A549 (cell line): ENCODE measurements at regions not wholly inside any gene's neighbourhood (a gene's known extent, or its start where the extent isn't known, plus 50 kb on each side); places are given as distances from the start of the nearest gene placed in this dataset.

ENCODE experiments used
- ATAC-seq, 2 experiments: fragments of 200-7000 bp in 1 of 2; fragments of >200 bp in 1 of 2; cut with Nextera tagmentation in 1 of 2; cut with Tn5 transposase in 1 of 2; 3 replicates each; pipeline versions ENCODE4 v1.8.0 to v1.9.1; 2018 to 2020; ENCODE audit warnings: mild to moderate bottlenecking in 1 of 2, moderate library complexity in 1 of 2
- CTCF ChIA-PET: fragments of 300-600 bp; sonication (Branson Sonifier 250); formaldehyde crosslinking; extraction: SDS; loops from one replicate; lab custom pipeline; 2021; ENCODE audit warnings: antibody characterized with exemption, inconsistent platforms; lab: Yijun Ruan, JAX
- POLR2A ChIA-PET: fragments of 350-600 bp; formaldehyde crosslinking; extraction: SDS; loops from one replicate; lab custom pipeline; 2021; ENCODE audit warnings: antibody characterized with exemption, inconsistent platforms; lab: Yijun Ruan, JAX
- DNase-seq, 2 experiments: peaks; one replicate each; pipeline versions ENCODE4 v3.0.0 to v3.0.0-alpha.2; 2011 to 2016; ENCODE audit warnings: low read depth in 1 of 2, low spot score in 1 of 2
- FAIRE-seq: peaks from 2 replicates; lab custom pipeline; 2011; peaks lifted over from hg19 to GRCh38; lab: Jason Lieb, UNC
- H3K27ac ChIP-seq, 2 experiments: fragments of >200 bp; sonication (Bioruptor Twin); formaldehyde crosslinking; 3 replicates each; pipeline ENCODE4 v1.5.1; 2016 to 2017
- H3K4me1 ChIP-seq: fragments of >200 bp; sonication (Bioruptor Twin); formaldehyde crosslinking; 3 replicates; pipeline ENCODE4 v1.6.1; 2016
- H3K4me2 ChIP-seq: fragments of >200 bp; sonication (Bioruptor Twin); formaldehyde crosslinking; 3 replicates; pipeline ENCODE4 v1.6.1; 2016
- H3K4me3 ChIP-seq: fragments of >200 bp; sonication (Bioruptor Twin); formaldehyde crosslinking; 3 replicates; pipeline ENCODE4 v1.5.1; 2016
- H3K9me3 ChIP-seq: fragments of >200 bp; sonication (Bioruptor Twin); formaldehyde crosslinking; 3 replicates; pipeline ENCODE4 v1.6.1; 2016
- BHLHE40 ChIP-seq: IDR thresholded peaks from 2 replicates; pipeline ENCODE4 v1.6.1; 2012; ENCODE audit warnings: low read depth, low read length, inconsistent platforms
- CHD4 ChIP-seq: fragments of 200-600 bp; sonication (generic); IDR thresholded peaks from 2 replicates; pipeline ENCODE4 v1.6.1; 2016; ENCODE audit warnings: antibody characterized with exemption, mild to moderate bottlenecking, borderline replicate concordance
- EHF ChIP-seq: fragments of 250-450 bp; sonication (Bioruptor Pico); IDR thresholded peaks from 2 replicates; pipeline ENCODE4 v1.5.0; 2020; ENCODE audit warnings: mild to moderate bottlenecking
- EP300 ChIP-seq, 2 experiments: fragments of >200 bp; sonication (Bioruptor Twin); formaldehyde crosslinking; IDR thresholded peaks; 2 replicates in 1 of 2; 3 replicates in 1 of 2; pipeline ENCODE4 v1.6.1; 2016 to 2017
- HOXA7 ChIP-seq: fragments of 250-450 bp; sonication (Bioruptor Pico); IDR thresholded peaks from 2 replicates; pipeline ENCODE4 v1.5.0; 2020; ENCODE audit warnings: mild to moderate bottlenecking, moderate library complexity
- KDM1A ChIP-seq: fragments of 200-600 bp; sonication (generic); IDR thresholded peaks from 2 replicates; pipeline ENCODE4 v1.6.1; 2016; ENCODE audit warnings: low read depth, mild to moderate bottlenecking
- NFE2L2 ChIP-seq: fragments of 150-350 bp; conservative IDR thresholded peaks from 2 replicates; pipeline ENCODE4 v1.6.1; 2014; ENCODE audit warnings: low read length
- PHF8 ChIP-seq: fragments of 200-600 bp; sonication (generic); IDR thresholded peaks from 2 replicates; pipeline ENCODE4 v1.6.1; 2016; ENCODE audit warnings: low read depth, mild to moderate bottlenecking, antibody characterized with exemption, moderate library complexity, borderline replicate concordance
- RAD21 ChIP-seq, 2 experiments: fragments of >200 bp in 1 of 2; sonication (Bioruptor Twin) in 1 of 2; formaldehyde crosslinking in 1 of 2; IDR thresholded peaks in 1 of 2; conservative IDR thresholded peaks in 1 of 2; 2 replicates in 1 of 2; 3 replicates in 1 of 2; pipeline ENCODE4 v1.6.1; 2012 to 2018; ENCODE audit warnings: inconsistent platforms in 1 of 2
- RFX5 ChIP-seq: fragments of 450-650 bp; IDR thresholded peaks from 2 replicates; pipeline ENCODE4 v1.7.1; 2014; ENCODE audit warnings: antibody characterized with exemption, mild to moderate bottlenecking, moderate library complexity
- RNF2 ChIP-seq: fragments of 200-600 bp; sonication (generic); IDR thresholded peaks from 2 replicates; pipeline ENCODE4 v1.6.1; 2016; ENCODE audit warnings: low read depth, mild to moderate bottlenecking, antibody characterized with exemption, moderate library complexity, borderline replicate concordance
- TFCP2L1 ChIP-seq: fragments of 250-450 bp; sonication (Bioruptor Pico); IDR thresholded peaks from 2 replicates; pipeline ENCODE4 v1.5.0; 2021; ENCODE audit warnings: mild to moderate bottlenecking
- ZC3H11A ChIP-seq: fragments of 450-650 bp; IDR thresholded peaks from 2 replicates; pipeline ENCODE4 v1.6.1; 2014; ENCODE audit warnings: antibody characterized with exemption, mild to moderate bottlenecking
- ZFP36 ChIP-seq: fragments of 450-650 bp; IDR thresholded peaks from 2 replicates; pipeline ENCODE4 v1.6.1; 2014; ENCODE audit warnings: borderline replicate concordance; ENCODE audit not compliant: partially characterized antibody
- ZNF302 ChIP-seq: fragments of 250-450 bp; sonication (Bioruptor Pico); IDR thresholded peaks from 2 replicates; pipeline ENCODE4 v1.9.0; 2021; ENCODE audit warnings: inconsistent platforms, mild to moderate bottlenecking, moderate library complexity
- WGBS: methylation state at CpG from one replicate; pipeline ENCODE4 v1.1.6; 2017; ENCODE audit errors: missing lambda C conversion rate; 5-methylcytosine and 5-hydroxymethylcytosine counted together
- TF ChIP-seq, protein P1 (sequence below): fragments of >200 bp; sonication (Bioruptor Twin); formaldehyde crosslinking; IDR thresholded peaks from 3 replicates; pipeline ENCODE4 v1.5.1; 2016
- TF ChIP-seq, protein P2 (sequence below): fragments of 250-450 bp; sonication (Bioruptor Pico); IDR thresholded peaks from 2 replicates; pipeline ENCODE4 v1.5.0; 2020; ENCODE audit warnings: low read depth, mild to moderate bottlenecking, moderate library complexity
- TF ChIP-seq, protein P3 (sequence below): fragments of >200 bp; sonication (Bioruptor Twin); formaldehyde crosslinking; IDR thresholded peaks from 2 replicates; pipeline ENCODE4 v1.6.1; 2016
- TF ChIP-seq, protein P4 (sequence below): fragments of >200 bp; sonication (Bioruptor Twin); formaldehyde crosslinking; IDR thresholded peaks from 3 replicates; pipeline ENCODE4 v1.6.1; 2016
- TF ChIP-seq, protein P5 (sequence below): fragments of 200-600 bp; sonication (generic); IDR thresholded peaks from 2 replicates; pipeline ENCODE4 v1.6.1; 2016; ENCODE audit warnings: antibody characterized with exemption, mild to moderate bottlenecking, moderate library complexity
- TF ChIP-seq, protein P6 (sequence below): IDR thresholded peaks from 2 replicates; pipeline ENCODE4 v1.6.1; 2012; ENCODE audit warnings: low read depth, borderline replicate concordance
- TF ChIP-seq, protein P7 (sequence below): IDR thresholded peaks from 2 replicates; pipeline ENCODE4 v1.6.1; 2012

DNA sequence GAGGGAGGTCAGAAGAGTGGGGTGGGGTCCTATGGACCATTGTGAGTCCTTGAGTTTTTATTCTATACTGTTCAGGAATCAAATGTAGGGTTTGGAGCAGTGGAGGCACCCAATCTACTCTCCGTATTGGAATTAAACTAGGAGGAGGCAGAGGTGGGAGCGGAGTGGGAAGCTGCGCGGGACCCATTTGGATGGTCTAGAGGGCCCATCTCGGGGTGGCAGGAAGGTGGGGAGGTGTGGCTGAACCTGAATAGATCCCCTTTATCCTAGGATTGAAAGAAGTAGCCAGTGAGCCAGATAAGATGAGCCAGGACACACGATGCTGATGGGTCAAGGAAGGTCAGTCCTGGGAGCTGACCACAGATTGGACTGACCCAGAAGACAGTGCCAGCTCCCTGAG is 325.8 kb downstream of the AJAP1 start:
- ChIA-PET POLR2A (no interaction called here), CTCF (no interaction called here)
- ATAC-seq = no peak
- no peak for DNase-seq
- WGBS = 38% methylated on average over 6 of the region's 6 CpGs
- Histone ChIP-seq H3K4me3 (no peak overlapping the region), H3K9me3 (no peaks in the 10 kb centered on the region), H3K4me1 (no peaks in the 10 kb centered on the region), H3K27ac (no peak overlapping the region), H3K4me2 (no peak overlapping the region)
- TF ChIP-seq NFE2L2 (no peak), ZC3H11A (no peak), RAD21 (conservative IDR thresholded peaks at IDR 0.05 in 1 of 2, IDR thresholded peaks at IDR 0.05 in 1 of 2) (no peak), ZFP36 (no peak), RNF2 (no peak), ZNF302 (no peak), CHD4 (no peak), BHLHE40 (no peak), KDM1A (no peak), TFCP2L1 (CRISPR knock-in tag) (no peak), EHF (CRISPR knock-in tag) (no peak)
- TF ChIP-seq, protein P1, sequence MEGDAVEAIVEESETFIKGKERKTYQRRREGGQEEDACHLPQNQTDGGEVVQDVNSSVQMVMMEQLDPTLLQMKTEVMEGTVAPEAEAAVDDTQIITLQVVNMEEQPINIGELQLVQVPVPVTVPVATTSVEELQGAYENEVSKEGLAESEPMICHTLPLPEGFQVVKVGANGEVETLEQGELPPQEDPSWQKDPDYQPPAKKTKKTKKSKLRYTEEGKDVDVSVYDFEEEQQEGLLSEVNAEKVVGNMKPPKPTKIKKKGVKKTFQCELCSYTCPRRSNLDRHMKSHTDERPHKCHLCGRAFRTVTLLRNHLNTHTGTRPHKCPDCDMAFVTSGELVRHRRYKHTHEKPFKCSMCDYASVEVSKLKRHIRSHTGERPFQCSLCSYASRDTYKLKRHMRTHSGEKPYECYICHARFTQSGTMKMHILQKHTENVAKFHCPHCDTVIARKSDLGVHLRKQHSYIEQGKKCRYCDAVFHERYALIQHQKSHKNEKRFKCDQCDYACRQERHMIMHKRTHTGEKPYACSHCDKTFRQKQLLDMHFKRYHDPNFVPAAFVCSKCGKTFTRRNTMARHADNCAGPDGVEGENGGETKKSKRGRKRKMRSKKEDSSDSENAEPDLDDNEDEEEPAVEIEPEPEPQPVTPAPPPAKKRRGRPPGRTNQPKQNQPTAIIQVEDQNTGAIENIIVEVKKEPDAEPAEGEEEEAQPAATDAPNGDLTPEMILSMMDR = no peak
- TF ChIP-seq, protein P2, sequence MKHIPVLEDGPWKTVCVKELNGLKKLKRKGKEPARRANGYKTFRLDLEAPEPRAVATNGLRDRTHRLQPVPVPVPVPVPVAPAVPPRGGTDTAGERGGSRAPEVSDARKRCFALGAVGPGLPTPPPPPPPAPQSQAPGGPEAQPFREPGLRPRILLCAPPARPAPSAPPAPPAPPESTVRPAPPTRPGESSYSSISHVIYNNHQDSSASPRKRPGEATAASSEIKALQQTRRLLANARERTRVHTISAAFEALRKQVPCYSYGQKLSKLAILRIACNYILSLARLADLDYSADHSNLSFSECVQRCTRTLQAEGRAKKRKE (CRISPR knock-in tag) = no peak
- TF ChIP-seq, protein P3, sequence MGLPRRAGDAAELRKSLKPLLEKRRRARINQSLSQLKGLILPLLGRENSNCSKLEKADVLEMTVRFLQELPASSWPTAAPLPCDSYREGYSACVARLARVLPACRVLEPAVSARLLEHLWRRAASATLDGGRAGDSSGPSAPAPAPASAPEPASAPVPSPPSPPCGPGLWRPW = no peak
- TF ChIP-seq, protein P4, sequence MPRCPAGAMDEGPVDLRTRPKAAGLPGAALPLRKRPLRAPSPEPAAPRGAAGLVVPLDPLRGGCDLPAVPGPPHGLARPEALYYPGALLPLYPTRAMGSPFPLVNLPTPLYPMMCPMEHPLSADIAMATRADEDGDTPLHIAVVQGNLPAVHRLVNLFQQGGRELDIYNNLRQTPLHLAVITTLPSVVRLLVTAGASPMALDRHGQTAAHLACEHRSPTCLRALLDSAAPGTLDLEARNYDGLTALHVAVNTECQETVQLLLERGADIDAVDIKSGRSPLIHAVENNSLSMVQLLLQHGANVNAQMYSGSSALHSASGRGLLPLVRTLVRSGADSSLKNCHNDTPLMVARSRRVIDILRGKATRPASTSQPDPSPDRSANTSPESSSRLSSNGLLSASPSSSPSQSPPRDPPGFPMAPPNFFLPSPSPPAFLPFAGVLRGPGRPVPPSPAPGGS = no peak
- TF ChIP-seq, protein P5, sequence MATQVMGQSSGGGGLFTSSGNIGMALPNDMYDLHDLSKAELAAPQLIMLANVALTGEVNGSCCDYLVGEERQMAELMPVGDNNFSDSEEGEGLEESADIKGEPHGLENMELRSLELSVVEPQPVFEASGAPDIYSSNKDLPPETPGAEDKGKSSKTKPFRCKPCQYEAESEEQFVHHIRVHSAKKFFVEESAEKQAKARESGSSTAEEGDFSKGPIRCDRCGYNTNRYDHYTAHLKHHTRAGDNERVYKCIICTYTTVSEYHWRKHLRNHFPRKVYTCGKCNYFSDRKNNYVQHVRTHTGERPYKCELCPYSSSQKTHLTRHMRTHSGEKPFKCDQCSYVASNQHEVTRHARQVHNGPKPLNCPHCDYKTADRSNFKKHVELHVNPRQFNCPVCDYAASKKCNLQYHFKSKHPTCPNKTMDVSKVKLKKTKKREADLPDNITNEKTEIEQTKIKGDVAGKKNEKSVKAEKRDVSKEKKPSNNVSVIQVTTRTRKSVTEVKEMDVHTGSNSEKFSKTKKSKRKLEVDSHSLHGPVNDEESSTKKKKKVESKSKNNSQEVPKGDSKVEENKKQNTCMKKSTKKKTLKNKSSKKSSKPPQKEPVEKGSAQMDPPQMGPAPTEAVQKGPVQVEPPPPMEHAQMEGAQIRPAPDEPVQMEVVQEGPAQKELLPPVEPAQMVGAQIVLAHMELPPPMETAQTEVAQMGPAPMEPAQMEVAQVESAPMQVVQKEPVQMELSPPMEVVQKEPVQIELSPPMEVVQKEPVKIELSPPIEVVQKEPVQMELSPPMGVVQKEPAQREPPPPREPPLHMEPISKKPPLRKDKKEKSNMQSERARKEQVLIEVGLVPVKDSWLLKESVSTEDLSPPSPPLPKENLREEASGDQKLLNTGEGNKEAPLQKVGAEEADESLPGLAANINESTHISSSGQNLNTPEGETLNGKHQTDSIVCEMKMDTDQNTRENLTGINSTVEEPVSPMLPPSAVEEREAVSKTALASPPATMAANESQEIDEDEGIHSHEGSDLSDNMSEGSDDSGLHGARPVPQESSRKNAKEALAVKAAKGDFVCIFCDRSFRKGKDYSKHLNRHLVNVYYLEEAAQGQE = no peak
- no peak for FAIRE-seq

DNA sequence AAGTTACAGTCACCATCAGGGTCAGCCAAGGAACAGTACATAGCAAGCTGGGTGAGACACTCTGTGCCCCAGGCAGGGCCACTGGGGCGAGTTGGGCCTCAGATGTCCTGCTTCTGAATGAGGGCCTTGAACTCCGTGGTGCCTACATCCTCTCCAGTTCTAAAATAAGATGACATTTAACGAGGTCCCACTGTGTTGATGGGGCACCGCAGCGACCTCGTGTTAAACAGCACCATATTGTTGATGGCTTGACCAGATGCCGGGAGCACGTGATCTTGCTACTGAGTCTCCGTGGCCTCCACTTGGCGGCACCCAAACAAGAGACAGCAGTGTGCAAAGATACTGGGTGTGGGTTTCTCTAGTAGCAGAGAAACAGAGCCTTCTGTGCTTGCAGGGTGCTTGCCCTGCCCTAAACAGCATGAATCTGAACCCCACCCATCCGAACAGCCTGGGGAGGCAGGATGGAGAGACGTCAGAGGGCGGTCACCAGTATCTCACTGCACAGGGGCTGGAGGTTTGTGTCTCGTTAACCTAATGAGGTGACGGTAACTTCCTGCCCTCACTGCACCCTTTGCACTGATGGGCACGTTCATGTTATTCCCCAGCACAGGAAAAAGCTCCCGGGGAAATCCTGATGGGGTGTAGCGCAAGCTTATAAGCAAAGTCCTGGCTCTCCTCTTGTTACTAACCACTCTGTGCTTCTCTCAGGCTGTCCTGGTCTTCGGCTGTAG is 324.4 kb downstream of the AJAP1 start:
- Histone ChIP-seq H3K9me3 (no peaks in the 10 kb centered on the region), H3K4me3 (no peak overlapping the region), H3K27ac (no peak overlapping the region), H3K4me1 (no peaks in the 10 kb centered on the region), H3K4me2 (no peak overlapping the region)
- CTCF ChIA-PET = no interaction called here
- POLR2A ChIA-PET = no interaction called here
- WGBS = 10% methylated on average over 17 of the region's 19 CpGs
- FAIRE-seq (no peak), ATAC-seq (no peak), DNase-seq (no peak)
- no peak for TF ChIP-seq RFX5
- TF ChIP-seq, protein P5 = no peak
- no peak for TF ChIP-seq ZNF302
- TF ChIP-seq, protein P6, sequence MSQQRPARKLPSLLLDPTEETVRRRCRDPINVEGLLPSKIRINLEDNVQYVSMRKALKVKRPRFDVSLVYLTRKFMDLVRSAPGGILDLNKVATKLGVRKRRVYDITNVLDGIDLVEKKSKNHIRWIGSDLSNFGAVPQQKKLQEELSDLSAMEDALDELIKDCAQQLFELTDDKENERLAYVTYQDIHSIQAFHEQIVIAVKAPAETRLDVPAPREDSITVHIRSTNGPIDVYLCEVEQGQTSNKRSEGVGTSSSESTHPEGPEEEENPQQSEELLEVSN = no peak
- no peak for TF ChIP-seq EP300 (IDR thresholded peaks at IDR 0.05)
- TF ChIP-seq, protein P7, sequence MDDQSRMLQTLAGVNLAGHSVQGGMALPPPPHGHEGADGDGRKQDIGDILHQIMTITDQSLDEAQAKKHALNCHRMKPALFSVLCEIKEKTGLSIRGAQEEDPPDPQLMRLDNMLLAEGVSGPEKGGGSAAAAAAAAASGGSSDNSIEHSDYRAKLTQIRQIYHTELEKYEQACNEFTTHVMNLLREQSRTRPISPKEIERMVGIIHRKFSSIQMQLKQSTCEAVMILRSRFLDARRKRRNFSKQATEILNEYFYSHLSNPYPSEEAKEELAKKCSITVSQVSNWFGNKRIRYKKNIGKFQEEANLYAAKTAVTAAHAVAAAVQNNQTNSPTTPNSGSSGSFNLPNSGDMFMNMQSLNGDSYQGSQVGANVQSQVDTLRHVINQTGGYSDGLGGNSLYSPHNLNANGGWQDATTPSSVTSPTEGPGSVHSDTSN = no peak
- no peak for TF ChIP-seq HOXA7
- no peak for TF ChIP-seq PHF8
